B cell (primary cell): ENCODE measurements at regions not wholly inside any gene's neighbourhood (a gene's known extent, or its start where the extent isn't known, plus 50 kb on each side); places are given as distances from the start of the nearest gene placed in this dataset.

ENCODE experiments used
- EZH2 ChIP-seq: IDR thresholded peaks from 2 replicates; pipeline ENCODE4 v1.6.1; 2012; ENCODE audit warnings: borderline replicate concordance, low read depth, mild to moderate bottlenecking, moderate library complexity, low read length; ENCODE audit not compliant: insufficient read depth, poor library complexity, severe bottlenecking
- TF ChIP-seq, protein P1 (sequence below): fragments of 200-600 bp; IDR thresholded peaks from one replicate; pipeline ENCODE4 v1.8.0; 2022; ENCODE audit warnings: antibody characterized with exemption, mild to moderate bottlenecking

DNA sequence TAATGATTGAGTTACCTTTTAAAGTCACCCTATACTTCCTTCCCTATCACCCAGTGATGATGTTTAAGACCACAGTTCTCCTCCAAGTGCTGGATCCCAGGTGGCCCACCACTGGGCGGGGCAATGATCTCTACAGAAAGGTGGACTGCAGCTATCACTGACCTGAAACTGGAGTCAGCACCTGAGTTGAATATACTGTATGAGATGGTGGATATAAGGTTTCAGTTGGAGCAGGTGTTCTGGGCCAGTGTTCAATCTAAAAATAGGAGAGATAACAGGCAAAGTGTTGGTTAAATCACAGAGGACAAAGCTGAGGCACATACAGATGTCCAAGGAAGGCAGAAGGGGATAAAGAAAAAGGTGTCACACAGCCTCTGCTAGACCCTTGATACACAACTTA, 96.6 kb downstream of the SIPA1L2 start:
- TF ChIP-seq, protein P1, sequence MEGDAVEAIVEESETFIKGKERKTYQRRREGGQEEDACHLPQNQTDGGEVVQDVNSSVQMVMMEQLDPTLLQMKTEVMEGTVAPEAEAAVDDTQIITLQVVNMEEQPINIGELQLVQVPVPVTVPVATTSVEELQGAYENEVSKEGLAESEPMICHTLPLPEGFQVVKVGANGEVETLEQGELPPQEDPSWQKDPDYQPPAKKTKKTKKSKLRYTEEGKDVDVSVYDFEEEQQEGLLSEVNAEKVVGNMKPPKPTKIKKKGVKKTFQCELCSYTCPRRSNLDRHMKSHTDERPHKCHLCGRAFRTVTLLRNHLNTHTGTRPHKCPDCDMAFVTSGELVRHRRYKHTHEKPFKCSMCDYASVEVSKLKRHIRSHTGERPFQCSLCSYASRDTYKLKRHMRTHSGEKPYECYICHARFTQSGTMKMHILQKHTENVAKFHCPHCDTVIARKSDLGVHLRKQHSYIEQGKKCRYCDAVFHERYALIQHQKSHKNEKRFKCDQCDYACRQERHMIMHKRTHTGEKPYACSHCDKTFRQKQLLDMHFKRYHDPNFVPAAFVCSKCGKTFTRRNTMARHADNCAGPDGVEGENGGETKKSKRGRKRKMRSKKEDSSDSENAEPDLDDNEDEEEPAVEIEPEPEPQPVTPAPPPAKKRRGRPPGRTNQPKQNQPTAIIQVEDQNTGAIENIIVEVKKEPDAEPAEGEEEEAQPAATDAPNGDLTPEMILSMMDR: no peak
- no peak for TF ChIP-seq EZH2
